SU-DHL-6 (cell line): ENCODE measurements at regions not wholly inside any gene's neighbourhood (a gene's known extent, or its start where the extent isn't known, plus 50 kb on each side); places are given as distances from the start of the nearest gene placed in this dataset.

ENCODE experiments used
- H2AFZ ChIP-seq: fragments of 200-600 bp; sonication (generic); 2 replicates; pipeline ENCODE4 v1.6.1; 2014; ENCODE audit warnings: low read depth, mild to moderate bottlenecking, moderate library complexity, mixed read lengths, antibody characterized with exemption, low read length; ENCODE audit not compliant: severe bottlenecking
- H3F3A ChIP-seq: fragments of 200-600 bp; shearing (Covaris generic); 2 replicates; pipeline ENCODE4 v1.6.0; 2016; ENCODE audit warnings: antibody characterized with exemption, mild to moderate bottlenecking; ENCODE audit not compliant: insufficient read depth
- H3K27ac ChIP-seq: fragments of 200-600 bp; sonication (generic); 2 replicates; pipeline ENCODE4 v1.5.1; 2016; ENCODE audit warnings: low read depth, mild to moderate bottlenecking, low read length, moderate library complexity, mixed read lengths
- H3K27me3 ChIP-seq: fragments of 200-600 bp; sonication (generic), shearing (Covaris generic); 2 replicates; pipeline ENCODE4 v1.6.0; 2014; ENCODE audit warnings: mild to moderate bottlenecking, low read length
- H3K36me3 ChIP-seq: fragments of 200-600 bp; sonication (generic); 2 replicates; pipeline ENCODE4 v1.6.1; 2014; ENCODE audit warnings: mild to moderate bottlenecking, low read length, mixed read lengths
- H3K4me2 ChIP-seq: fragments of 300-600, 200-600 bp; shearing (Covaris generic), sonication (generic); 2 replicates; pipeline ENCODE4 v1.6.0; 2014; ENCODE audit warnings: low read length, low read depth, mild to moderate bottlenecking; ENCODE audit not compliant: poor library complexity, severe bottlenecking
- H3K4me3 ChIP-seq: fragments of 200-600 bp; sonication (generic); 2 replicates; pipeline ENCODE4 v1.5.1; 2014; ENCODE audit warnings: antibody characterized with exemption, low read length, mild to moderate bottlenecking, mixed read lengths; ENCODE audit not compliant: insufficient read depth, poor library complexity, severe bottlenecking
- H3K79me2 ChIP-seq: fragments of 200-600 bp; sonication (generic); 2 replicates; pipeline ENCODE4 v1.6.1; 2014; ENCODE audit warnings: mild to moderate bottlenecking, low read length, moderate library complexity; ENCODE audit not compliant: insufficient read depth
- H3K9ac ChIP-seq: fragments of 200-600 bp; sonication (generic); 2 replicates; pipeline ENCODE4 v1.7.0; 2014; ENCODE audit warnings: mild to moderate bottlenecking, low read length
- H3K9me2 ChIP-seq: fragments of 200-600 bp; sonication (generic); replicated peaks from 2 replicates; pipeline ENCODE4 v1.6.1; 2014; ENCODE audit warnings: low read length; ENCODE audit not compliant: insufficient read depth
- H3K9me3 ChIP-seq: fragments of 200-600 bp; sonication (generic); 2 replicates; pipeline ENCODE4 v1.6.1; 2014; ENCODE audit warnings: low read length, mixed read lengths; ENCODE audit not compliant: insufficient read depth
- H4K20me1 ChIP-seq: fragments of 200-600 bp; sonication (generic); 2 replicates; pipeline ENCODE4 v1.6.1; 2014; ENCODE audit warnings: low read depth, mild to moderate bottlenecking, antibody characterized with exemption, low read length, moderate library complexity, mixed read lengths
- EZH2phosphoT487 ChIP-seq: fragments of 200-600 bp; sonication (generic), shearing (Covaris generic); conservative IDR thresholded peaks from 2 replicates; pipeline ENCODE4 v1.6.1; 2018; ENCODE audit warnings: mild to moderate bottlenecking, antibody characterized with exemption, low read length, moderate library complexity, mixed read lengths
- TF ChIP-seq, protein P1 (sequence below): fragments of 200-600 bp; sonication (generic); IDR thresholded peaks from one replicate; pipeline ENCODE4 v1.5.1; 2017; ENCODE audit warnings: antibody characterized with exemption, mild to moderate bottlenecking, low read length, moderate library complexity; ENCODE audit not compliant: insufficient read depth, poor library complexity, severe bottlenecking

- Histone ChIP-seq H2AFZ (no peak overlapping the region), H3K27me3 (no peaks in the 10 kb centered on the region), H3K36me3 (no peaks in the 10 kb centered on the region), H4K20me1 (no peaks in the 10 kb centered on the region), H3K4me2 (no peak overlapping the region), H3K9me2 (no peaks in the 10 kb centered on the region), H3K4me3 (no peak overlapping the region), H3K9ac (no peak overlapping the region), H3K9me3 (no peaks in the 10 kb centered on the region), H3K79me2 (no peaks in the 10 kb centered on the region), H3F3A (no peaks in the 10 kb centered on the region), H3K27ac (no peak overlapping the region)
- TF ChIP-seq EZH2phosphoT487, result no peak
- TF ChIP-seq, protein P1, sequence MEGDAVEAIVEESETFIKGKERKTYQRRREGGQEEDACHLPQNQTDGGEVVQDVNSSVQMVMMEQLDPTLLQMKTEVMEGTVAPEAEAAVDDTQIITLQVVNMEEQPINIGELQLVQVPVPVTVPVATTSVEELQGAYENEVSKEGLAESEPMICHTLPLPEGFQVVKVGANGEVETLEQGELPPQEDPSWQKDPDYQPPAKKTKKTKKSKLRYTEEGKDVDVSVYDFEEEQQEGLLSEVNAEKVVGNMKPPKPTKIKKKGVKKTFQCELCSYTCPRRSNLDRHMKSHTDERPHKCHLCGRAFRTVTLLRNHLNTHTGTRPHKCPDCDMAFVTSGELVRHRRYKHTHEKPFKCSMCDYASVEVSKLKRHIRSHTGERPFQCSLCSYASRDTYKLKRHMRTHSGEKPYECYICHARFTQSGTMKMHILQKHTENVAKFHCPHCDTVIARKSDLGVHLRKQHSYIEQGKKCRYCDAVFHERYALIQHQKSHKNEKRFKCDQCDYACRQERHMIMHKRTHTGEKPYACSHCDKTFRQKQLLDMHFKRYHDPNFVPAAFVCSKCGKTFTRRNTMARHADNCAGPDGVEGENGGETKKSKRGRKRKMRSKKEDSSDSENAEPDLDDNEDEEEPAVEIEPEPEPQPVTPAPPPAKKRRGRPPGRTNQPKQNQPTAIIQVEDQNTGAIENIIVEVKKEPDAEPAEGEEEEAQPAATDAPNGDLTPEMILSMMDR, result no peak
Observed at GRCh38 chr5:130462516-130462915, 558.3 kb downstream of the CHSY3 start.

GRCh38 chr5:130455175-130455574, 550.9 kb downstream of the CHSY3 start:
- Histone ChIP-seq H3F3A (no peaks in the 10 kb centered on the region), H3K4me3 (no peak overlapping the region), H3K9me2 (no peaks in the 10 kb centered on the region), H3K79me2 (no peaks in the 10 kb centered on the region), H4K20me1 (no peaks in the 10 kb centered on the region), H3K9me3 (no peaks in the 10 kb centered on the region), H3K9ac (no peak overlapping the region), H3K36me3 (no peaks in the 10 kb centered on the region), H3K27me3 (no peaks in the 10 kb centered on the region), H3K4me2 (no peak overlapping the region), H3K27ac (no peak overlapping the region), H2AFZ (no peak overlapping the region)
- TF ChIP-seq, protein P1, result no peak
- no peak for TF ChIP-seq EZH2phosphoT487

- Histone ChIP-seq H3K4me3 (no peak overlapping the region), H3K4me2 (no peak overlapping the region), H3K9me2 (no peaks in the 10 kb centered on the region), H3K27ac (no peak overlapping the region), H3K79me2 (no peaks in the 10 kb centered on the region), H3K27me3 (no peaks in the 10 kb centered on the region), H3F3A (no peaks in the 10 kb centered on the region), H2AFZ (no peak overlapping the region), H4K20me1 (no peaks in the 10 kb centered on the region), H3K36me3 (no peaks in the 10 kb centered on the region), H3K9ac (no peak overlapping the region), H3K9me3 (no peaks in the 10 kb centered on the region)
- no peak for TF ChIP-seq EZH2phosphoT487
- TF ChIP-seq, protein P1, result no peak
Observed at GRCh38 chr5:130452744-130453143, 548.5 kb downstream of the CHSY3 start.

DNA sequence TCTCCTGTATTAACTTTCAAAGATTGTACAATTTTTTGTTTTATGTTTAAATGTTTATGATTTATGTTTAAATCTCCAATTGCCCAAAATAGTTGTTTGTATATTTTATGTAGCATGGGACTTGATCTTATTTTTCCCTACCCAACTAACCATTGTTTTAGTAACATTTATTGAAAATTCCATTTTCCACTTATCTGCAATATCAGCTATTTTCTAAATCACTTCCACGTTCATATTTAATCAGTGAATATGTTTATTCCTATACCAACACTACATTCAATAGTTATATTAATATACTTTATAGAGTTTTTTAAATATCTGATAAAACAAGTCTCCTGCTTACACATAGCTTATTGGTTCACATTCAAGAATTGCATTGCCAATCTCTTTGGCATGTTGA, 532.2 kb downstream of the CHSY3 start:
- H3K79me2 ChIP-seq, result no peaks in the 10 kb centered on the region
- no peaks in the 10 kb centered on the region for H4K20me1 ChIP-seq
- no peaks in the 10 kb centered on the region for H3F3A ChIP-seq
- H3K4me3 ChIP-seq, result no peak overlapping the region
- no peak for TF ChIP-seq EZH2phosphoT487
- TF ChIP-seq, protein P1, result no peak
- H3K4me2 ChIP-seq, result no peak overlapping the region
- H3K36me3 ChIP-seq, result no peaks in the 10 kb centered on the region
- no peak overlapping the region for H3K9ac ChIP-seq
- no peaks in the 10 kb centered on the region for H3K9me3 ChIP-seq
- H3K9me2 ChIP-seq, result no peaks in the 10 kb centered on the region
- no peak overlapping the region for H3K27ac ChIP-seq
- H3K27me3 ChIP-seq, result no peaks in the 10 kb centered on the region
- H2AFZ ChIP-seq, result no peak overlapping the region
